Uterus (tissue), 3 donors: ENCODE measurements at regions not wholly inside any gene's neighbourhood (a gene's known extent, or its start where the extent isn't known, plus 50 kb on each side); places are given as distances from the start of the nearest gene placed in this dataset.
A peak's percentile ranks its signal among the peaks of the same experiment; 100 is the strongest.
"Not testable (repeated sequence)": the region's sequence is repeated elsewhere in the genome, so short reads cannot be mapped to it uniquely, and the experiment has no call there.

Experiments
- DNase-seq, 2 donors: peaks; one replicate each; pipeline ENCODE4 v3.0.0-alpha.2; 2019 to 2020
- H3K27ac ChIP-seq, 2 donors: fragments of 200-600 bp; sonication (generic); 1 replicate in 1 of 2; 2 replicates in 1 of 2; pipeline ENCODE4 v1.5.1; 2016 to 2018
- H3K27me3 ChIP-seq, 2 donors: fragments of 200-600 bp; sonication (generic); one replicate each; pipeline ENCODE4 v1.5.1; 2018 to 2019; ENCODE audit warnings: control low read depth in 1 of 2
- H3K36me3 ChIP-seq, 2 donors: fragments of 200-600 bp; sonication (generic); one replicate each; pipeline ENCODE4 v1.5.1; 2019; ENCODE audit warnings: control low read depth in 1 of 2
- H3K4me1 ChIP-seq, 2 donors: fragments of 200-600 bp; sonication (generic); one replicate each; pipeline ENCODE4 v1.5.1; 2018 to 2019; ENCODE audit warnings: control low read depth in 1 of 2
- H3K4me3 ChIP-seq, 2 donors: fragments of 200-600 bp; sonication (generic); 1 replicate in 1 of 2; 2 replicates in 1 of 2; pipeline ENCODE4 v1.5.1; 2018 to 2019; ENCODE audit warnings: mild to moderate bottlenecking in 1 of 2
- H3K9me3 ChIP-seq, 2 donors: fragments of 200-600 bp; sonication (generic); one replicate each; pipeline ENCODE4 v1.5.1; 2019; ENCODE audit warnings: control low read depth in 1 of 2
- CTCF ChIP-seq, 4 experiments: fragments of 200-600 bp in 2 of 4; fragments of 450-650 bp in 2 of 4; sonication (generic) in 2 of 4; IDR thresholded peaks; one replicate each; pipeline ENCODE4 v1.5.1; 2016 to 2019; ENCODE audit warnings: antibody characterized with exemption in 4 of 4, mild to moderate bottlenecking in 2 of 4, moderate library complexity in 1 of 4
- POLR2A ChIP-seq, 2 donors: fragments of 450-650 bp; IDR thresholded peaks; one replicate each; pipeline ENCODE4 v1.6.1; 2016; ENCODE audit warnings: antibody characterized with exemption in 2 of 2, mild to moderate bottlenecking in 1 of 2, moderate library complexity in 1 of 2
- intact Hi-C: fragments of 100-400 bp; cut with DNase I; formaldehyde crosslinking; loops from one replicate; pipeline ENCODE4 v1.15.1; 2023; ENCODE audit warnings: low total_unique reads
- donor health status: DM: yes; HTN: yes; CAD: no.

GRCh38 chr9:34773955-34774354 is 64.0 kb upstream of the CCL21 start:
- Histone ChIP-seq H3K9me3 (no peaks in the 10 kb centered on the region), H3K36me3 (no peaks in the 10 kb centered on the region), H3K27ac (no peak overlapping the region), H3K4me1 (no peaks in the 10 kb centered on the region), H3K4me3 (no peak overlapping the region), H3K27me3 (no peaks in the 10 kb centered on the region)
- DNase-seq = no peak
- no peak for TF ChIP-seq POLR2A (IDR thresholded peaks at IDR 0.05)
- TF ChIP-seq CTCF (IDR thresholded peaks at IDR 0.05) = no peak
- intact Hi-C loops = no loop called here

- H3K4me1 ChIP-seq = no peaks in the 10 kb centered on the region
- H3K27ac ChIP-seq = no peak overlapping the region
- no peak for DNase-seq
- H3K36me3 ChIP-seq = no peaks in the 10 kb centered on the region
- no peaks in the 10 kb centered on the region for H3K27me3 ChIP-seq
- H3K4me3 ChIP-seq = no peak overlapping the region
- intact Hi-C loops = no loop called here
- TF ChIP-seq CTCF (IDR thresholded peaks at IDR 0.05) = no peak
- no peak for TF ChIP-seq POLR2A (IDR thresholded peaks at IDR 0.05)
- no peaks in the 10 kb centered on the region for H3K9me3 ChIP-seq
Measured at GRCh38 chr9:34773306-34773910, 63.5 kb upstream of the CCL21 start.

GRCh38 chr9:34771007-34771406 is 61.1 kb upstream of the CCL21 start:
- intact Hi-C loops = no loop called here
- no peaks in the 10 kb centered on the region for H3K9me3 ChIP-seq
- no peak overlapping the region for H3K4me3 ChIP-seq
- TF ChIP-seq CTCF (IDR thresholded peaks at IDR 0.05) = no peak
- no peak for TF ChIP-seq POLR2A (IDR thresholded peaks at IDR 0.05)
- no peaks in the 10 kb centered on the region for H3K36me3 ChIP-seq
- no peak for DNase-seq
- H3K27ac ChIP-seq = no peak overlapping the region
- H3K27me3 ChIP-seq = no peaks in the 10 kb centered on the region
- no peaks in the 10 kb centered on the region for H3K4me1 ChIP-seq

- intact Hi-C loops, H3K36me3 ChIP-seq, H3K4me1 ChIP-seq, H3K4me3 ChIP-seq, H3K9me3 ChIP-seq, H3K27me3 ChIP-seq, H3K27ac ChIP-seq, DNase-seq: not testable (repeated sequence)
Measured at GRCh38 chr9:34767087-34767486, 57.2 kb upstream of the CCL21 start.

- intact Hi-C loops, H3K4me3 ChIP-seq, H3K27me3 ChIP-seq, DNase-seq, H3K36me3 ChIP-seq, H3K4me1 ChIP-seq, H3K9me3 ChIP-seq, H3K27ac ChIP-seq: not testable (repeated sequence)
- peak in 1 of 4 experiments; percentile 19 for TF ChIP-seq CTCF (IDR thresholded peaks at IDR 0.05)
Measured at GRCh38 chr9:34760196-34761040, 50.5 kb upstream of the CCL21 start.
